ENCODE measurements at regions not wholly inside any gene's neighbourhood (a gene's known extent, or its start where the extent isn't known, plus 50 kb on each side); places are given as distances from the start of the nearest gene placed in this dataset.

GRCh38 chr6:21804941-21805610, 211.5 kb downstream of the SOX4 start:
- peaks cover 18 to 33% of the 10 kb centered on the region in 2 experiments; a peak in 2 of 4 replicates for H3K4me1 ChIP-seq (ENCODE audit: control insufficient read depth in 1 of 2, insufficient read depth in 2 of 2, low read depth in 1 of 2, low read length in 1 of 2)
- H3K9me3 ChIP-seq = no peaks in the 10 kb centered on the region
- ChIA-PET POLR2A (no interaction called here), CTCF (interaction anchor here (0.6 to 0.9 kb wide), 2 partner anchors 19 to 43 kb away, joined by 3 read pairs; no protein-coding TSS in a partner anchor)
- no peak for DNase-seq
- H3K79me2 ChIP-seq (ENCODE audit: insufficient read depth) = no peaks in the 10 kb centered on the region; the same call in 1 of the 2 replicates
- no peak overlapping the region for H3K9ac ChIP-seq
- no peak overlapping the region for H3K4me3 ChIP-seq (ENCODE audit: low read depth in 2 of 2, low read length in 1 of 2)
- TF ChIP-seq NFIC (IDR thresholded peaks at IDR 0.05; ENCODE audit: borderline replicate concordance) = no peak
- TF ChIP-seq FOSL2 (IDR thresholded peaks at IDR 0.05; ENCODE audit: borderline replicate concordance, low read depth) = no peak
- no peak for TF ChIP-seq NRF1 (IDR thresholded peaks at IDR 0.05; ENCODE audit: low read depth, low read length)
- TF ChIP-seq CHD2 (IDR thresholded peaks at IDR 0.05; ENCODE audit: low read length, partially characterized antibody) = no peak
- no peak for TF ChIP-seq RFX5 (IDR thresholded peaks at IDR 0.05; ENCODE audit: low read length)
- no peak for TF ChIP-seq REST (IDR thresholded peaks at IDR 0.05; ENCODE audit: low read depth, low read length)
- TF ChIP-seq TAF1 (IDR thresholded peaks at IDR 0.05; ENCODE audit: borderline replicate concordance, low read depth, low read length) = no peak
- TF ChIP-seq JUND (IDR thresholded peaks at IDR 0.05) = no peak
- no peak for TF ChIP-seq SIN3A (IDR thresholded peaks at IDR 0.05; ENCODE audit: borderline replicate concordance, low read depth, low read length)
- TF ChIP-seq POLR2AphosphoS5 (IDR thresholded peaks at IDR 0.05; ENCODE audit: low read depth, low read length) = no peak
- no peak for TF ChIP-seq RXRA (IDR thresholded peaks at IDR 0.05; ENCODE audit: borderline replicate concordance, low read depth)
- TF ChIP-seq EZH2phosphoT487 (IDR thresholded peaks at IDR 0.05; ENCODE audit: borderline replicate concordance, low read depth) = no peak
- no peak for TF ChIP-seq ELF1 (IDR thresholded peaks at IDR 0.05)
- TF ChIP-seq SMC3 (IDR thresholded peaks at IDR 0.05; ENCODE audit: low read depth, low read length) = no peak
- TF ChIP-seq FOXJ3 (CRISPR knock-in tag; IDR thresholded peaks at IDR 0.05) = no peak
- TF ChIP-seq TCF12 (IDR thresholded peaks at IDR 0.05) = no peak
- H3K9me2 ChIP-seq = no peaks in the 10 kb centered on the region
- H2AFZ ChIP-seq (ENCODE audit: low read depth) = no peak overlapping the region
- peak overlapping the region in 1 of 2 experiments; percentile 53; a peak in 2 of 4 replicates for H3K27ac ChIP-seq (ENCODE audit: low read depth in 2 of 2, low read length in 1 of 2)
- peaks cover 22% of the 10 kb centered on the region for H3F3A ChIP-seq (replicated peaks; ENCODE audit: insufficient read depth)
- no peaks in the 10 kb centered on the region for H3K27me3 ChIP-seq (ENCODE audit: insufficient read depth)
- H4K20me1 ChIP-seq (ENCODE audit: insufficient read depth) = no peaks in the 10 kb centered on the region
- no peak overlapping the region for H3K4me2 ChIP-seq
- WGBS (ENCODE audit: low lambda C conversion rate) = 87% methylated on average over 8 of the region's 8 CpGs
- H3K36me3 ChIP-seq (replicated peaks in 1 of 2; ENCODE audit: control insufficient read depth in 1 of 2, insufficient read depth in 2 of 2, low read length in 1 of 2) = peaks cover 0 to 6% of the 10 kb centered on the region in 2 experiments
